A549 (cell line): ENCODE measurements at regions not wholly inside any gene's neighbourhood (a gene's known extent, or its start where the extent isn't known, plus 50 kb on each side); places are given as distances from the start of the nearest gene placed in this dataset.
"Not testable (repeated sequence)": the region's sequence is repeated elsewhere in the genome, so short reads cannot be mapped to it uniquely, and the experiment has no call there.

Experiments
- ATAC-seq, 2 experiments: fragments of 200-7000 bp in 1 of 2; fragments of >200 bp in 1 of 2; cut with Nextera tagmentation in 1 of 2; cut with Tn5 transposase in 1 of 2; 3 replicates each; pipeline versions ENCODE4 v1.8.0 to v1.9.1; 2018 to 2020; ENCODE audit warnings: mild to moderate bottlenecking in 1 of 2, moderate library complexity in 1 of 2
- CTCF ChIA-PET: fragments of 300-600 bp; sonication (Branson Sonifier 250); formaldehyde crosslinking; extraction: SDS; loops from one replicate; lab custom pipeline; 2021; ENCODE audit warnings: antibody characterized with exemption, inconsistent platforms; lab: Yijun Ruan, JAX
- POLR2A ChIA-PET: fragments of 350-600 bp; formaldehyde crosslinking; extraction: SDS; loops from one replicate; lab custom pipeline; 2021; ENCODE audit warnings: antibody characterized with exemption, inconsistent platforms; lab: Yijun Ruan, JAX
- DNase-seq, 2 experiments: peaks; one replicate each; pipeline versions ENCODE4 v3.0.0 to v3.0.0-alpha.2; 2011 to 2016; ENCODE audit warnings: low read depth in 1 of 2, low spot score in 1 of 2
- FAIRE-seq: peaks from 2 replicates; lab custom pipeline; 2011; peaks lifted over from hg19 to GRCh38; lab: Jason Lieb, UNC
- H3K27ac ChIP-seq, 2 experiments: fragments of >200 bp; sonication (Bioruptor Twin); formaldehyde crosslinking; 3 replicates each; pipeline ENCODE4 v1.5.1; 2016 to 2017
- H3K4me1 ChIP-seq: fragments of >200 bp; sonication (Bioruptor Twin); formaldehyde crosslinking; 3 replicates; pipeline ENCODE4 v1.6.1; 2016
- H3K4me2 ChIP-seq: fragments of >200 bp; sonication (Bioruptor Twin); formaldehyde crosslinking; 3 replicates; pipeline ENCODE4 v1.6.1; 2016
- H3K4me3 ChIP-seq: fragments of >200 bp; sonication (Bioruptor Twin); formaldehyde crosslinking; 3 replicates; pipeline ENCODE4 v1.5.1; 2016
- H3K9me3 ChIP-seq: fragments of >200 bp; sonication (Bioruptor Twin); formaldehyde crosslinking; 3 replicates; pipeline ENCODE4 v1.6.1; 2016
- CBX2 ChIP-seq: fragments of 200-600 bp; sonication (generic); IDR thresholded peaks from 2 replicates; pipeline ENCODE4 v1.6.1; 2016; ENCODE audit warnings: low read depth, mild to moderate bottlenecking, borderline replicate concordance
- CHD2 ChIP-seq: fragments of 150-350 bp; IDR thresholded peaks from 2 replicates; pipeline ENCODE4 v1.6.1; 2014; ENCODE audit warnings: low read length; ENCODE audit not compliant: partially characterized antibody
- CHD4 ChIP-seq: fragments of 200-600 bp; sonication (generic); IDR thresholded peaks from 2 replicates; pipeline ENCODE4 v1.6.1; 2016; ENCODE audit warnings: antibody characterized with exemption, mild to moderate bottlenecking, borderline replicate concordance
- CTCF ChIP-seq: fragments of >200 bp; sonication (Bioruptor Twin); formaldehyde crosslinking; IDR thresholded peaks from 3 replicates; pipeline ENCODE4 v1.5.1; 2016
- E2F6 ChIP-seq: IDR thresholded peaks from 2 replicates; pipeline ENCODE4 v1.6.1; 2012; ENCODE audit warnings: low read depth, borderline replicate concordance
- EHF ChIP-seq: fragments of 250-450 bp; sonication (Bioruptor Pico); IDR thresholded peaks from 2 replicates; pipeline ENCODE4 v1.5.0; 2020; ENCODE audit warnings: mild to moderate bottlenecking
- ELK1 ChIP-seq: fragments of 150-350 bp; IDR thresholded peaks from 2 replicates; pipeline ENCODE4 v1.6.1; 2014; ENCODE audit warnings: low read depth, mild to moderate bottlenecking, low read length
- FOXS1 ChIP-seq: fragments of 250-450 bp; sonication (Bioruptor Pico); IDR thresholded peaks from 2 replicates; pipeline ENCODE4 v1.5.0; 2020; ENCODE audit warnings: mild to moderate bottlenecking, moderate library complexity
- HDAC2 ChIP-seq: fragments of 200-600 bp; sonication (generic); IDR thresholded peaks from 2 replicates; pipeline ENCODE4 v1.6.1; 2016
- HES2 ChIP-seq: fragments of >200 bp; sonication (Bioruptor Twin); formaldehyde crosslinking; IDR thresholded peaks from 2 replicates; pipeline ENCODE4 v1.6.1; 2016
- HEYL ChIP-seq: fragments of 250-450 bp; sonication (Bioruptor Pico); IDR thresholded peaks from 2 replicates; pipeline ENCODE4 v1.8.0; 2021; ENCODE audit warnings: mild to moderate bottlenecking, moderate library complexity
- HMGXB4 ChIP-seq: fragments of 250-450 bp; sonication (Bioruptor Pico); IDR thresholded peaks from 2 replicates; pipeline ENCODE4 v1.5.0; 2021; ENCODE audit warnings: mild to moderate bottlenecking, moderate library complexity, borderline replicate concordance
- HOXB13 ChIP-seq: fragments of 250-450 bp; sonication (Bioruptor Pico); IDR thresholded peaks from 2 replicates; pipeline ENCODE4 v1.5.0; 2020; ENCODE audit warnings: low read depth, mild to moderate bottlenecking, moderate library complexity
- HOXB5 ChIP-seq: fragments of 250-450 bp; sonication (Bioruptor Pico); IDR thresholded peaks from 2 replicates; pipeline ENCODE4 v1.5.0; 2020; ENCODE audit warnings: mild to moderate bottlenecking, moderate library complexity
- JUNB ChIP-seq: fragments of >200 bp; sonication (Bioruptor Twin); formaldehyde crosslinking; IDR thresholded peaks from 2 replicates; pipeline ENCODE4 v1.6.1; 2016
- KDM1A ChIP-seq: fragments of 200-600 bp; sonication (generic); IDR thresholded peaks from 2 replicates; pipeline ENCODE4 v1.6.1; 2016; ENCODE audit warnings: low read depth, mild to moderate bottlenecking
- KDM5A ChIP-seq: fragments of 200-600 bp; sonication (generic); IDR thresholded peaks from 2 replicates; pipeline ENCODE4 v1.6.1; 2016; ENCODE audit warnings: antibody characterized with exemption, mild to moderate bottlenecking
- MAX ChIP-seq: IDR thresholded peaks from 2 replicates; pipeline ENCODE4 v1.6.1; 2012
- MAZ ChIP-seq: fragments of 150-350 bp; IDR thresholded peaks from 2 replicates; pipeline ENCODE4 v1.6.1; 2014; ENCODE audit warnings: antibody characterized with exemption, low read depth, low read length, borderline replicate concordance
- NFE2L2 ChIP-seq: fragments of 150-350 bp; conservative IDR thresholded peaks from 2 replicates; pipeline ENCODE4 v1.6.1; 2014; ENCODE audit warnings: low read length
- NPAS2 ChIP-seq: fragments of 250-450 bp; sonication (Bioruptor Pico); IDR thresholded peaks from 2 replicates; pipeline ENCODE4 v1.8.0; 2022; ENCODE audit warnings: mild to moderate bottlenecking, moderate library complexity, borderline replicate concordance
- NR3C1 ChIP-seq: fragments of >200 bp; sonication (Bioruptor Twin); formaldehyde crosslinking; IDR thresholded peaks from 3 replicates; pipeline ENCODE4 v1.6.1; 2017
- RCOR1 ChIP-seq: fragments of 150-350 bp; IDR thresholded peaks from 2 replicates; pipeline ENCODE4 v1.6.1; 2014; ENCODE audit warnings: antibody characterized with exemption, low read length, low read depth
- SMC3 ChIP-seq: fragments of >200 bp; sonication (Bioruptor Twin); formaldehyde crosslinking; IDR thresholded peaks from 3 replicates; pipeline ENCODE4 v1.6.1; 2018; ENCODE audit warnings: inconsistent platforms
- TFCP2L1 ChIP-seq: fragments of 250-450 bp; sonication (Bioruptor Pico); IDR thresholded peaks from 2 replicates; pipeline ENCODE4 v1.5.0; 2021; ENCODE audit warnings: mild to moderate bottlenecking
- TP53 ChIP-seq: fragments of 250-450 bp; sonication (Bioruptor Pico); IDR thresholded peaks from 2 replicates; pipeline ENCODE4 v1.5.0; 2021; ENCODE audit warnings: mild to moderate bottlenecking, moderate library complexity
- ZNF302 ChIP-seq: fragments of 250-450 bp; sonication (Bioruptor Pico); IDR thresholded peaks from 2 replicates; pipeline ENCODE4 v1.9.0; 2021; ENCODE audit warnings: inconsistent platforms, mild to moderate bottlenecking, moderate library complexity
- WGBS: methylation state at CpG from one replicate; pipeline ENCODE4 v1.1.6; 2017; ENCODE audit errors: missing lambda C conversion rate; 5-methylcytosine and 5-hydroxymethylcytosine counted together

- TF ChIP-seq CHD2: no peak
Observed at GRCh38 chr10:33031171-33031570, 73.1 kb upstream of the ITGB1 start (continued).

- H3K4me1 ChIP-seq: peaks cover 22% of the 10 kb centered on the region
- H3K9me3 ChIP-seq, ATAC-seq, H3K4me3 ChIP-seq, H3K27ac ChIP-seq, H3K4me2 ChIP-seq, POLR2A ChIA-PET, FAIRE-seq, DNase-seq: not testable (repeated sequence)
- 86% methylated on average over 5 of the region's 5 CpGs for WGBS
- CTCF ChIA-PET: interaction anchor here (1.1 to 1.8 kb wide), 2 partner anchors 12 to 88 kb away, joined by 3 to 5 read pairs; no protein-coding TSS in a partner anchor
Observed at GRCh38 chr10:33028515-33028914, 70.5 kb upstream of the ITGB1 start.

GRCh38 chr10:33027088-33027487, 69.1 kb upstream of the ITGB1 start:
- Histone ChIP-seq H3K9me3 (no peaks in the 10 kb centered on the region), H3K4me1 (peaks cover 8% of the 10 kb centered on the region), H3K4me2 (no peak overlapping the region), H3K4me3 (no peak overlapping the region), H3K27ac (0 out of 6 replicates have a peak overlapping the region, but pooled peaks of 1 of the 2 experiments have one; percentile 52)
- FAIRE-seq (no peak), DNase-seq (no peak), ATAC-seq (no peak)
- CTCF ChIA-PET: interaction anchor here (1.4 to 4.0 kb wide), 2 partner anchors 10 to 128 kb away, joined by 3 to 17 read pairs; no protein-coding TSS in a partner anchor
- TF ChIP-seq KDM5A (no peak), HEYL (CRISPR knock-in tag) (no peak), E2F6 (no peak), SMC3 (no peak), KDM1A (no peak), ELK1 (no peak), MAX (no peak), HDAC2 (no peak), HES2 (no peak), EHF (CRISPR knock-in tag) (no peak), TP53 (CRISPR knock-in tag) (no peak), HOXB5 (CRISPR knock-in tag) (no peak), JUNB (no peak), NPAS2 (CRISPR knock-in tag) (no peak)
- POLR2A ChIA-PET: no interaction called here
- 93% methylated on average over 6 of the region's 6 CpGs for WGBS

- Histone ChIP-seq H3K4me1 (peaks cover 1% of the 10 kb centered on the region; the same call in 1 of the 3 replicates), H3K9me3 (no peaks in the 10 kb centered on the region), H3K4me2 (no peak overlapping the region), H3K4me3 (no peak overlapping the region), H3K27ac (peak overlapping the region in 1 of 2 experiments; percentile 52; a peak in 3 of 6 replicates)
- FAIRE-seq: peak; percentile 54
- WGBS: 81% methylated on average over 3 of the region's 3 CpGs
- POLR2A ChIA-PET: no interaction called here
- DNase-seq: no peak
- CTCF ChIA-PET: interaction anchor here (1.4 to 4.0 kb wide), 2 partner anchors 11 to 129 kb away, joined by 3 to 17 read pairs; no protein-coding TSS in a partner anchor
- ATAC-seq: no peak
- TF ChIP-seq CTCF (no peak), CBX2 (no peak), RCOR1 (no peak), JUNB (no peak), CHD4 (no peak), HOXB5 (CRISPR knock-in tag) (no peak), FOXS1 (CRISPR knock-in tag) (no peak), NFE2L2 (no peak), EHF (CRISPR knock-in tag) (no peak), HMGXB4 (CRISPR knock-in tag) (no peak), HOXB13 (CRISPR knock-in tag) (no peak), NR3C1 (no peak), ZNF302 (CRISPR knock-in tag) (no peak), TFCP2L1 (CRISPR knock-in tag) (no peak), HES2 (no peak), MAZ (no peak), KDM1A (no peak)
Observed at GRCh38 chr10:33026422-33026821, 68.4 kb upstream of the ITGB1 start.
